HCT116 (cell line): ENCODE measurements at regions not wholly inside any gene's neighbourhood (a gene's known extent, or its start where the extent isn't known, plus 50 kb on each side); places are given as distances from the start of the nearest gene placed in this dataset.

Experiments used
- ATAC-seq: fragments of 200-7000 bp; cut with Tn5 transposase; 2 replicates; pipeline ENCODE4 v1.9.1; 2020; ENCODE audit warnings: mild to moderate bottlenecking, moderate library complexity
- BruUV-seq: library from RNA; stranded (reverse); fragments of 400-500 nt; replicated peaks from 2 replicates; lab custom pipeline; 2021; lab: Mats Ljungman, UMichigan
- CTCF ChIA-PET: fragments of 300-600 bp; sonication (Branson Sonifier 250); formaldehyde crosslinking; loops from one replicate; lab custom pipeline; 2021; ENCODE audit warnings: antibody characterized with exemption; lab: Charles Lee
- POLR2A ChIA-PET: fragments of 300-600, 350-600 bp; sonication (Branson Sonifier 250); formaldehyde crosslinking; loops from one replicate; lab custom pipeline; 2021; ENCODE audit warnings: antibody characterized with exemption; lab: Charles Lee
- RAD21 ChIA-PET, 2 experiments: fragments of 300-600 bp; sonication (Branson Sonifier 250); formaldehyde crosslinking; loops; one replicate each; lab custom pipeline; 2023; ENCODE audit warnings: low total read pairs in 2 of 2; ENCODE audit not compliant: uncharacterized antibody in 2 of 2, unreplicated experiment in 2 of 2, low non-redundant PET in 1 of 2; lab: Charles Lee
- DNase-seq: peaks from one replicate; pipeline ENCODE4 v3.0.0-alpha.2; 2010; ENCODE audit warnings: low read depth, low spot score
- H2AFZ ChIP-seq: fragments of 200-600 bp; shearing (Covaris generic), sonication (generic); 2 replicates; pipeline ENCODE4 v1.6.1; 2017; ENCODE audit warnings: low read depth, mixed run types, mixed read lengths, antibody characterized with exemption, low read length; ENCODE audit not compliant: poor library complexity, severe bottlenecking
- H3K27ac ChIP-seq: 2 replicates; pipeline ENCODE4 v1.5.1; 2012; ENCODE audit warnings: low read depth, low read length
- H3K27me3 ChIP-seq: fragments of 200-600 bp; sonication (generic); 2 replicates; pipeline ENCODE4 v1.6.1; 2016; ENCODE audit warnings: mixed run types, low read length, mixed read lengths; ENCODE audit not compliant: insufficient read depth
- H3K36me3 ChIP-seq, 2 experiments: fragments of 200-500 bp in 1 of 2; fragments of 200-600 bp in 1 of 2; sonication (Bioruptor generic) in 1 of 2; sonication (generic) in 1 of 2; 2 replicates each; pipeline versions ENCODE4 v1.5.1 to v1.6.1; 2014 to 2016; ENCODE audit warnings: low read length in 2 of 2, inconsistent platforms in 1 of 2, mixed read lengths in 1 of 2, mixed run types in 1 of 2; ENCODE audit not compliant: insufficient read depth in 2 of 2, control insufficient read depth in 1 of 2
- H3K4me1 ChIP-seq, 2 experiments: fragments of 200-600 bp in 1 of 2; sonication (generic) in 1 of 2; 2 replicates each; pipeline versions ENCODE4 v1.5.1 to v1.6.1; 2012 to 2017; ENCODE audit warnings: low read length in 2 of 2, inconsistent platforms in 1 of 2, mild to moderate bottlenecking in 1 of 2, mixed read lengths in 1 of 2, mixed run types in 1 of 2, moderate library complexity in 1 of 2; ENCODE audit not compliant: insufficient read depth in 2 of 2, control insufficient read depth in 1 of 2
- H3K4me2 ChIP-seq: fragments of 200-600 bp; sonication (generic); 2 replicates; pipeline ENCODE4 v1.6.1; 2017; ENCODE audit warnings: mixed run types, low read length, mixed read lengths
- H3K4me3 ChIP-seq, 2 experiments: fragments of 200-600 bp in 1 of 2; sonication (generic) in 1 of 2; replicated peaks in 1 of 2; 2 replicates each; pipeline ENCODE4 v1.5.1; 2011 to 2016; ENCODE audit warnings: low read length in 2 of 2, control low read depth in 1 of 2, low read depth in 1 of 2, mild to moderate bottlenecking in 1 of 2, mixed read lengths in 1 of 2, mixed run types in 1 of 2
- H3K79me2 ChIP-seq: fragments of 200-600 bp; sonication (generic); 2 replicates; pipeline ENCODE4 v1.6.1; 2017; ENCODE audit warnings: mild to moderate bottlenecking, mixed run types, low read length, moderate library complexity, mixed read lengths; ENCODE audit not compliant: insufficient read depth
- H3K9ac ChIP-seq: fragments of 200-600 bp; sonication (generic); 2 replicates; pipeline ENCODE4 v1.6.1; 2016; ENCODE audit warnings: low read length, mixed read lengths
- H3K9me2 ChIP-seq: fragments of 200-600 bp; sonication (generic), shearing (Covaris generic); 2 replicates; pipeline ENCODE4 v1.6.1; 2017; ENCODE audit warnings: mixed run types, mild to moderate bottlenecking, moderate library complexity; ENCODE audit not compliant: insufficient read depth
- H3K9me3 ChIP-seq, 2 experiments: fragments of 200-500 bp in 1 of 2; fragments of 200-600 bp in 1 of 2; sonication (Bioruptor generic) in 1 of 2; sonication (generic) in 1 of 2; 2 replicates each; pipeline ENCODE4 v1.6.1; 2014 to 2017; ENCODE audit warnings: low read length in 2 of 2, mixed read lengths in 2 of 2, inconsistent platforms in 1 of 2, low read depth in 1 of 2, mild to moderate bottlenecking in 1 of 2, mixed run types in 1 of 2, moderate library complexity in 1 of 2; ENCODE audit not compliant: control insufficient read depth in 1 of 2, insufficient read depth in 1 of 2
- H4K20me1 ChIP-seq: fragments of 200-600 bp; sonication (generic), shearing (Covaris generic); 2 replicates; pipeline ENCODE4 v1.6.1; 2017; ENCODE audit warnings: mixed run types, mild to moderate bottlenecking, moderate library complexity; ENCODE audit not compliant: insufficient read depth
- CBX3 ChIP-seq: IDR thresholded peaks from 2 replicates; pipeline ENCODE4 v1.6.1; 2012; ENCODE audit warnings: low read depth
- CEBPB ChIP-seq: IDR thresholded peaks from 2 replicates; pipeline ENCODE4 v1.6.1; 2012; ENCODE audit warnings: low read depth
- EZH2 ChIP-seq: fragments of 200-600 bp; sonication (generic); IDR thresholded peaks from 2 replicates; pipeline ENCODE4 v1.6.1; 2017; ENCODE audit warnings: antibody characterized with exemption, mixed run types
- FOSL1 ChIP-seq: IDR thresholded peaks from 2 replicates; pipeline ENCODE4 v1.6.1; 2012; ENCODE audit warnings: low read depth
- JUND ChIP-seq: IDR thresholded peaks from 2 replicates; pipeline ENCODE4 v1.6.1; 2012
- POLR2A ChIP-seq: IDR thresholded peaks from 2 replicates; pipeline ENCODE4 v1.7.0; 2011; ENCODE audit warnings: borderline replicate concordance; ENCODE audit not compliant: insufficient read depth, insufficient read length; ENCODE audit errors: extremely low read depth
- POLR2AphosphoS5 ChIP-seq: IDR thresholded peaks from 2 replicates; pipeline ENCODE4 v1.6.1; 2011; ENCODE audit warnings: mild to moderate bottlenecking, low read depth, low read length, moderate library complexity
- RAD21 ChIP-seq: IDR thresholded peaks from 2 replicates; pipeline ENCODE4 v1.6.1; 2012; ENCODE audit warnings: low read depth, mild to moderate bottlenecking
- REST ChIP-seq: IDR thresholded peaks from 2 replicates; pipeline ENCODE4 v1.6.1; 2012; ENCODE audit warnings: low read depth
- SIN3A ChIP-seq: IDR thresholded peaks from 2 replicates; pipeline ENCODE4 v1.6.1; 2012; ENCODE audit warnings: low read depth
- SP1 ChIP-seq: IDR thresholded peaks from 2 replicates; pipeline ENCODE4 v1.6.1; 2012; ENCODE audit warnings: low read depth
- SRF ChIP-seq: IDR thresholded peaks from 2 replicates; pipeline ENCODE4 v1.6.1; 2012; ENCODE audit warnings: low read depth
- TCF7L2 ChIP-seq: IDR thresholded peaks from 2 replicates; pipeline ENCODE4 v1.7.0; 2011; ENCODE audit warnings: borderline replicate concordance, inconsistent platforms; ENCODE audit not compliant: insufficient read depth, insufficient read length; ENCODE audit errors: extremely low read depth
- YY1 ChIP-seq: IDR thresholded peaks from 2 replicates; pipeline ENCODE4 v1.6.1; 2011; ENCODE audit warnings: low read length, low read depth, moderate library complexity, mild to moderate bottlenecking; ENCODE audit not compliant: insufficient replicate concordance; ENCODE audit errors: extremely low read depth
- ZBTB33 ChIP-seq: IDR thresholded peaks from 2 replicates; pipeline ENCODE4 v1.6.1; 2011; ENCODE audit warnings: mild to moderate bottlenecking, low read length, moderate library complexity; ENCODE audit not compliant: insufficient replicate concordance; ENCODE audit errors: extremely low read depth
- intact Hi-C: fragments of 100-400 bp; cut with micrococcal nuclease; formaldehyde crosslinking; loops from 2 replicates; pipeline ENCODE4 v1.10.0; 2022
- TF ChIP-seq, protein P1 (sequence below): IDR thresholded peaks from 2 replicates; pipeline ENCODE4 v1.6.1; 2012
- TF ChIP-seq, protein P2 (sequence below), 3 experiments: fragments of 200-600 bp in 1 of 3; sonication (generic) in 1 of 3; IDR thresholded peaks in 2 of 3; conservative IDR thresholded peaks in 1 of 3; 2 replicates each; pipeline ENCODE4 v1.5.1; 2012 to 2017; ENCODE audit warnings: low read depth in 2 of 3, low read length in 2 of 3, antibody characterized with exemption in 1 of 3, borderline replicate concordance in 1 of 3, control low read depth in 1 of 3, mild to moderate bottlenecking in 1 of 3, mixed read lengths in 1 of 3, mixed run types in 1 of 3, moderate library complexity in 1 of 3; ENCODE audit not compliant: insufficient read depth in 1 of 3
- TF ChIP-seq, protein P3 (sequence below): IDR thresholded peaks from 2 replicates; pipeline ENCODE4 v1.6.1; 2012

GRCh38 chr16:85227084-85227945 lies 115.0 kb upstream of the CIBAR2 start:
- H3K9me3 ChIP-seq, result 0 out of 4 replicates have a peak, but pooled peaks cover 0 to 6% of the 10 kb centered on the region in 2 experiments
- no peaks in the 10 kb centered on the region; a peak in 1 of 4 replicates for H3K4me1 ChIP-seq
- no peak overlapping the region for H2AFZ ChIP-seq
- BruUV-seq, result no TSS peak
- no peaks in the 10 kb centered on the region for H4K20me1 ChIP-seq
- H3K4me3 ChIP-seq, result no peak overlapping the region
- no peaks in the 10 kb centered on the region for H3K9me2 ChIP-seq
- RAD21 ChIA-PET, result no interaction called here
- ATAC-seq, result no peak
- no peaks in the 10 kb centered on the region for H3K36me3 ChIP-seq
- POLR2A ChIA-PET, result no interaction called here
- H3K4me2 ChIP-seq, result no peak overlapping the region
- TF ChIP-seq SP1 (no peak), CBX3 (no peak), EZH2 (no peak), JUND (no peak), CEBPB (no peak), TCF7L2 (no peak), YY1 (no peak), SRF (no peak), FOSL1 (no peak), REST (no peak), ZBTB33 (no peak), POLR2AphosphoS5 (no peak), SIN3A (no peak), RAD21 (no peak), POLR2A (no peak)
- TF ChIP-seq, protein P1, sequence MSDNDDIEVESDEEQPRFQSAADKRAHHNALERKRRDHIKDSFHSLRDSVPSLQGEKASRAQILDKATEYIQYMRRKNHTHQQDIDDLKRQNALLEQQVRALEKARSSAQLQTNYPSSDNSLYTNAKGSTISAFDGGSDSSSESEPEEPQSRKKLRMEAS, result no peak
- TF ChIP-seq, protein P2, sequence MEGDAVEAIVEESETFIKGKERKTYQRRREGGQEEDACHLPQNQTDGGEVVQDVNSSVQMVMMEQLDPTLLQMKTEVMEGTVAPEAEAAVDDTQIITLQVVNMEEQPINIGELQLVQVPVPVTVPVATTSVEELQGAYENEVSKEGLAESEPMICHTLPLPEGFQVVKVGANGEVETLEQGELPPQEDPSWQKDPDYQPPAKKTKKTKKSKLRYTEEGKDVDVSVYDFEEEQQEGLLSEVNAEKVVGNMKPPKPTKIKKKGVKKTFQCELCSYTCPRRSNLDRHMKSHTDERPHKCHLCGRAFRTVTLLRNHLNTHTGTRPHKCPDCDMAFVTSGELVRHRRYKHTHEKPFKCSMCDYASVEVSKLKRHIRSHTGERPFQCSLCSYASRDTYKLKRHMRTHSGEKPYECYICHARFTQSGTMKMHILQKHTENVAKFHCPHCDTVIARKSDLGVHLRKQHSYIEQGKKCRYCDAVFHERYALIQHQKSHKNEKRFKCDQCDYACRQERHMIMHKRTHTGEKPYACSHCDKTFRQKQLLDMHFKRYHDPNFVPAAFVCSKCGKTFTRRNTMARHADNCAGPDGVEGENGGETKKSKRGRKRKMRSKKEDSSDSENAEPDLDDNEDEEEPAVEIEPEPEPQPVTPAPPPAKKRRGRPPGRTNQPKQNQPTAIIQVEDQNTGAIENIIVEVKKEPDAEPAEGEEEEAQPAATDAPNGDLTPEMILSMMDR (IDR thresholded peaks at IDR 0.05 in 2 of 3, conservative IDR thresholded peaks at IDR 0.05 in 1 of 3; ENCODE audit: borderline replicate concordance in 1 of 3, insufficient read depth in 1 of 3, low read depth in 2 of 3, low read length in 2 of 3), result no peak
- TF ChIP-seq, protein P3, sequence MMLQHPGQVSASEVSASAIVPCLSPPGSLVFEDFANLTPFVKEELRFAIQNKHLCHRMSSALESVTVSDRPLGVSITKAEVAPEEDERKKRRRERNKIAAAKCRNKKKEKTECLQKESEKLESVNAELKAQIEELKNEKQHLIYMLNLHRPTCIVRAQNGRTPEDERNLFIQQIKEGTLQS, result no peak
- TF ChIP-seq, all 23 proteins: peak for 0
- no peak for DNase-seq
- H3K79me2 ChIP-seq, result no peaks in the 10 kb centered on the region
- H3K27me3 ChIP-seq, result no peaks in the 10 kb centered on the region
- CTCF ChIA-PET, result no interaction called here
- H3K27ac ChIP-seq, result no peak overlapping the region
- no peak overlapping the region for H3K9ac ChIP-seq
- intact Hi-C loops, result no loop called here
